GM20000 (cell line): ENCODE measurements at regions not wholly inside any gene's neighbourhood (a gene's known extent, or its start where the extent isn't known, plus 50 kb on each side); places are given as distances from the start of the nearest gene placed in this dataset.

Experiments used
- DNase-seq: peaks from one replicate; pipeline ENCODE4 v3.0.0; 2012; ENCODE audit warnings: low spot score
- CTCF ChIP-seq: IDR thresholded peaks from 2 replicates; pipeline ENCODE4 v1.5.1; 2012; ENCODE audit warnings: mild to moderate bottlenecking, control low read depth; ENCODE audit errors: extremely low read depth, missing control alignments

- DNase-seq: no peak
- TF ChIP-seq CTCF: no peak
Observed at GRCh38 chr13:42393573-42394360, 121.8 kb downstream of the AKAP11 start.

- no peak for DNase-seq
Observed at GRCh38 chr13:42394361-42394708, 122.4 kb downstream of the AKAP11 start.

GRCh38 chr13:42394711-42395085, 122.7 kb downstream of the AKAP11 start:
- no peak for TF ChIP-seq CTCF
- DNase-seq: no peak

More at GRCh38 chr13:42394361-42394708, 122.4 kb downstream of the AKAP11 start:
- TF ChIP-seq CTCF: no peak

GRCh38 chr13:42395086-42395821, 123.3 kb downstream of the AKAP11 start:
- TF ChIP-seq CTCF: no peak
- DNase-seq: no peak

GRCh38 chr13:42396501-42396900, 124.5 kb downstream of the AKAP11 start:
- TF ChIP-seq CTCF: no peak
- no peak for DNase-seq

- DNase-seq: no peak
- no peak for TF ChIP-seq CTCF
Observed at GRCh38 chr13:42396901-42397655, 125.1 kb downstream of the AKAP11 start.

- no peak for DNase-seq
- no peak for TF ChIP-seq CTCF
Observed at GRCh38 chr13:42398533-42398932, 126.6 kb downstream of the AKAP11 start.
